Erythroblast (primary cell): ENCODE measurements at regions not wholly inside any gene's neighbourhood (a gene's known extent, or its start where the extent isn't known, plus 50 kb on each side); places are given as distances from the start of the nearest gene placed in this dataset.
"Not testable (repeated sequence)": the region's sequence is repeated elsewhere in the genome, so short reads cannot be mapped to it uniquely, and the experiment has no call there.

ENCODE experiments used
- GATA1 ChIP-seq: IDR thresholded peaks from 2 replicates; pipeline ENCODE4 v1.6.1; 2011; ENCODE audit warnings: low read depth, mild to moderate bottlenecking, control low read depth, low read length, moderate library complexity
- POLR2A ChIP-seq: IDR thresholded peaks from 2 replicates; pipeline ENCODE4 v1.6.1; 2011; ENCODE audit warnings: mild to moderate bottlenecking, low read length

- not testable (repeated sequence) for TF ChIP-seq POLR2A, GATA1
Observed at GRCh38 chr2:111504571-111504942, 379.4 kb downstream of the ANAPC1 start.
